Colon (tissue), 2 donors: ENCODE measurements at regions not wholly inside any gene's neighbourhood (a gene's known extent, or its start where the extent isn't known, plus 50 kb on each side); places are given as distances from the start of the nearest gene placed in this dataset.
"Not testable (repeated sequence)": the region's sequence is repeated elsewhere in the genome, so short reads cannot be mapped to it uniquely, and the experiment has no call there.

Source experiments
- FAIRE-seq: peaks from 2 replicates; lab custom pipeline; 2012; peaks lifted over from hg19 to GRCh38; lab: Jason Lieb, UNC
- donor health status: control.
- donor health status: control.

DNA sequence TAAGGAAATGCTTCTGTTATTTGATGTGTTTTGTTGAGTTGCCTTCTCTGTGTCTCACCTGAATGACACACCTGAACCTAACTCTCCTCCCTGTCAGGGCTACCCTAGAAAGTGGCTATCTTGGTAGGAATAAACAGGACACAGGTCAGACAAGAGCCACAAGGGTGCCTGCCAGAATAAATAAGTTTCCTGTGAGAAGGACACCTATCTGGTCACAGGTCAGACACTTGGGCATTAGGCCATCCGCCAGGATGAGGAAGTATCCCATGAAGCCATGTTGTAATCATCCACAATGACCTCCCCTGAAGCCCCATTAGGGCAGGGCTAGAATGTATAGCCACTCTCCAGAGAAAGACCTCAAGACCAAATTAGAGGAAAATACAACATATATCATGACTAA is 318.8 kb downstream of the ZNF674 start:
- FAIRE-seq = no peak

DNA sequence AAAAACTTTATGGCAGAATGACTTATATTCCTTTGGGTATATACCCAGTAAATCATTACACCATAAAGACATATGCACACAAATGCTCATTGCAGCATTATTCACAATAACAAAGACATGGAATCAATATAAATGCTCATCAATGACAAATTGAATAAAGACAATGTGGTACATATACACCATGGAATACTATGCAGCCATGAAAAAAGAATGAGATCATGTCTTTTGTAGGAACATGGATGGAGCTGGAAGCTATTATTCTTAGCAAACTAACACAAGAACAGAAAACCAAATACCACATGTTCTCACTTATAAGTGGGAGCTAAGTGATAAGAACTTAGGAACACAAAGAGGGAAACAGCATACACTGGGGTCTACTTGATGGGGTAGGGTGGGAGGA is 321.7 kb downstream of the ZNF674 start:
- not testable (repeated sequence) for FAIRE-seq

DNA sequence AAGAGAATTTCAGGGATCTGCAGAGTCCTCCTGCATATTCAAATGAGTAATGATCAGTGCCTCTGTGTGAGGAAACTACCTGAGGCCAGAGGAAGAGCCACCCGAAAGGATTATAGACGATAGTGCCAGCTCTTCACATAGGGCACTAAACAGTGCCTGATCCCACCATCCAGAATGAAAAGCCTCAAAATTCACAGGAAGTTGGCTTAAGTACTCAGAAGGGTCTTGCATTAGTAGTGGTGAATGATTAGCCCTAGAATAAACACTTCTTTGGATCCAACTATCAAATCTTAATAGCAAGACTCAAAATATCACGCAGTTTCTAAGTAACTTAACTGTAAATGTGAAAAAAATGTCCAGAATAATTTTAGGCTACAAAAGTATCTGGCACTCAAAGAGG is 324.4 kb downstream of the ZNF674 start:
- FAIRE-seq = no peak

DNA sequence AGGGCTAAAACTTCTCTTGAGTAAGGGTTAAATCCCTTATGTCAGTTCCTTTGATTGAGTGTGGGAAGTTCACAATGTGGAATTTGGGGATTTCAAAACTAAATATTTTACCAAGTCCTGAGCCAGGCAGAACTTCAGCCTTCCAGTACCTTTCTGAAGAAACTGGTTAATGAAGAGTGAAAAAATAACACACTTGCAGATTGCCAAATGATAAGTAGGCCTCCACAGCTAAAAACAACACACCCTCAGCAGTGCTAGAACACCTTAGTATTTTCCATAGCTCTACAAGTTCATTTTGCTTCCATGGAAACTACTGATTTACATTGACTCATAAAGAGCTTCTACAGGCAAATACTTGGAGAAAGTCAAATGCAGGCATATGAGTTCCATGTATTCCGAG is 326.8 kb downstream of the ZNF674 start:
- FAIRE-seq = no peak

DNA sequence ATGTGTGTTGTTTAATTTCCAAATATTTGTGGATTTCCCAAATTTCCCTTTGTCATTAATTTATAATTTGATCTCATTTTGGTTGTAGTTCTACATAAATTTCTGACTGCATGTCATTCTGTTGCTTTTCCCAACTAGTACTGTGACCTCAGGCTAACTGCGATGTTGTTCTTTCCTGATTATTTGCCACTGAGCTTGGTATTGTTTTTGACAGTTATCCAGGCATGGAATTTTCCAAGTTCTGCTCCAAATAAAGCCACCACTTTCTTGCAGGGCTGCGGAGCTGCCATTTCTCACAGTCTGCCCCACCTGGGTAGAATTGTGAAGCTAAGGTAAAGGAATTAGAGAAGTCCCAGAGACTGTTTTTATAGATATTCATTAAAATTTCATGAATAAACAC is 328.8 kb downstream of the ZNF674 start:
- no peak for FAIRE-seq

DNA sequence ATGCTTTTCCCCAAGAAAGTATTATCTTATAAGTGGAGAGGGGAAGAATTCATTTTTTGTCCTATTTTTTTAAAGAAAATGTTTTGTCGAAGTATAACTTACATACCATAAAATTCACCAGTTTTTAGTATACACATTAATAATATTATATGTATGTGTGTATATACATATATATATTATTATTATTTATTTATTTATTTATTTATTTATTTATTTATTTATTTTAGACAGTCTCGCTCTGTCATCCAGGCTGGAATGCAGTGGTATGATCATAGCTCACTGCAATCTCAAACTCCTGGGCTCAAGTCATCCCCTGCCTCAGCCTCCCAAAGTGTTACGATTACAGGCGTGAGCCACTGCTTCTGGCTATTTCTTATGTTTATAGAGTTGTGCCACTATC is 334.1 kb downstream of the ZNF674 start:
- FAIRE-seq = no peak

DNA sequence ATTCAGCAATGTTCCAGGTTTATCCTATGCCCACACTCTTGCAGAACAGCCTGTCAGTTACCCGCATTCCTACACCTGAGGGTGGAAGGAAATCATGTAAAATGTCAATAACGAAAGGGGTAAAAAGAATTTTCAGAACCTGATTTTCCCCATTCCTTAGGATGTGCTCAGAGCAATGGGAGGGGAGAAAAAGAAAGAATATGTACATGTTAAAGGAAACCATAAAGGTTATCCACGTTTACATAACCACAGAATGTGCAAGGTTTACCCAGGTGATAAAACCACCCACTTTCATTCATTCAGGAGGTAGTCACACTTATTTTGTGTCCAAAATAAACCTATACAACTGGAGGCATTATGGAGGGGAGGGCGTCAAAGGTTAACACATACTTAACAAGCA is 335.5 kb downstream of the ZNF674 start:
- FAIRE-seq = no peak

DNA sequence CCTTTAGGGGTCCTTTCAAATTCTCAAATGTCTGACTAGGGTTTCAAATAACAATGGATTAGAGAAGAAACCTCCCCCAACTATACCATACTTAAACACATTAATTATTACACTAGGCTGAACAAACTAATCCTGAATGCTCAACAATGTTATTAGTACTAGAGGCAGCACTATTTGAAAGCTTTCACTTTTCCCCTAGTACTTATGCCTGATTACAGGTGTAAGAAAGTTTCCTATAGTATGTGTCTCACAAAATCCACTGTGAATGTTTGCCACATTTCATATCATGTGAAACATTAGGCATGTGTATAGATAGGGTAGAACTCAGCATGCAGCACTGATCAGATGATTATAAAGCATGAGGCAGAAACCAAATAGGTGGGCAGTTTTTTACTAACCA is 336.2 kb downstream of the ZNF674 start:
- peak; percentile 88 for FAIRE-seq

DNA sequence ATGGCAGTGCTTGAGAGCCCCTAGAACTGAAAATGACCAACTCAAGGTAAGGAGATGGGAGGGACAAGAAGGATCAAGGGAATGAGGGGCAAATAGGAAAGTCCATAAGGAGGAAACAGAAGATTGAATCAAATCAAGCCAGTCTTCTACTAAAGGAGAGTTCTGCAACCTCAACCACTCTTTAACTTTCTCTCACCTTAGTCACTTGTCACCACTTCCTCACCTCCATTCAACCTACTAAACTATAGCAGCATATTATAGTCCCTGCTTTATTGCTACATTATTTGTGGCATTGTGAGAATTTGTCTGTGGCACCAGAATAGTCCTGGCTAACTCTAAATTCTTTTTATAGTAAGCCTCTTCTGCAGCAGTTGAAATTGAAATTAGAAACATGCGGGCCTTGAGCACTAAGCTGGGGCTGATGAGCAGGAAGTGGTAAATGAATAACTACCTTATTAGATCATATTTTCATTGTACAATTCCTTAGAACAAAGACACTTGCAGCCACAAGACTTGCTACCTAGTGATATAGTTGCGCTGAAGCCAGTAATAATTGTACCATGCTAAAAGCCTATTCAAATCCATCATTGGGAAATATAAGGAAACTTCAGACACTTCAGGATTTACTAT is 336.9 kb downstream of the ZNF674 start:
- no peak for FAIRE-seq

DNA sequence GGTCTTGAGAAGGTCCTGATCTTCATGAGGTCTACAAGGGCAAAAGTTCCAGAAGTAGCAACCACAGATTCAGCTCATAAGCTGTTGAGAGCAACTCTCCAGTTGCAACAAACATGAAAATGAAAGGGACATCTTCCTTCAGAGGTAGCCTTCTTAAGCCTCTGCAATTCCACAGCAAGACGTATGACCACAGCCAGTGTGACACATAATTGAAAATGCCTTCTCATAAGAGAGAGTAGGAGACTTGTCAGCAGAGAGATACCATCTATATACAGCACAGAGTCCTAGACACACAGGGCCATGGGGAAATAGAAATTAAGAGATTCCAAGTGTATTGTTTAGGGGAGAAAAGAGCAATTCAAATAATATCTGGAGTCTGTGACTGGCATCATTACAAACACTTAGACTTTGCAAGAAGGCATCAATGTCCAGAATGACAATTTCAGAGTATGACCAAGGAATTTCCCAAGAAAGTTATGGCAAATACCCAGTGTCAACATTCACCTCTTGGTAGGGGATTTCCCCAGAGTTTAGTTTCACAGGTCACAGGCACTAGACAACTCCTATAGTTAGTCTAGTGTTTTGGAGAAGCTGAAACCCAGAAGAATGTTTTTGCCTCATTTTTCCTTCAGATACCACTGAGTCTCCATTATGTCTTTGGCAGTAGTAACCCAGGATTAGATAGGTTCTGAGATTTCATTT is 340.3 kb downstream of the ZNF674 start:
- no peak for FAIRE-seq

DNA sequence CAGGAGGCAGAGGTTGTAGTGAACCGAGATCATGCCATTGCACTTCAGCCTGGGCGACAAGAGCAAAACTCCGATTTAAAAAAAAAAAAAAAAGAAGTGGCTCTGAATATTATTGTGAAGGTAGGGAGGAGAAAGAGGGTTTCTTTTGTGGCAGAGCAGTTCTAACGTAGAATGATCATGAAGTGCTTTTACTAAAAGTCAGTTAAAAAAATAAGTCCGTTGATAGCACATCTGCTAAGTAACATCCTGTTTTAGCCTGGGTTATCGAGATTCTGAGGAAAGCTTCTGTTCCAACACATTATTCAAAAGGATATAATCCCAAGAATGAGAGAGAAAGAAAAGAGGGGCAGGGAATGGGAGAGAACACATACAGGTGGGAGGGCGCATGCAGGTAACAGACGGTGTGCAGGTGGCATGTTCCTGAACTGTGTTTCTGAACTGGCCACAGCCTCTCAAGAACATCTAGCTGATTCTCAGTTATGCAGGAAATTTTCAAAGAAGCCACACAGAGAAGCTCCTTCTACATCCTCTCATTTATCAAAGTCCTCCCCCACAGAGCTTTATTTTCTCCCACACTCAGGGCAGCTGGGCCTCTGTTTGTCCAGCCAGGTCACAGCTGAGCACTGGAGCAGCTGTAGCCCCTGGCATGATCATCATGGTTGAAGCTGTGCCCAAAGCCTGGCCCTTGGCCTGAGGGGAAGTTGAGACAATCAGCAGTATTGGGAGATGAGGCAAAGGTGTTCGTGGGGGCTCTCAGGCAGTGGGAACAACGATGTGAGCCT is 342.3 kb downstream of the ZNF674 start:
- no peak for FAIRE-seq

DNA sequence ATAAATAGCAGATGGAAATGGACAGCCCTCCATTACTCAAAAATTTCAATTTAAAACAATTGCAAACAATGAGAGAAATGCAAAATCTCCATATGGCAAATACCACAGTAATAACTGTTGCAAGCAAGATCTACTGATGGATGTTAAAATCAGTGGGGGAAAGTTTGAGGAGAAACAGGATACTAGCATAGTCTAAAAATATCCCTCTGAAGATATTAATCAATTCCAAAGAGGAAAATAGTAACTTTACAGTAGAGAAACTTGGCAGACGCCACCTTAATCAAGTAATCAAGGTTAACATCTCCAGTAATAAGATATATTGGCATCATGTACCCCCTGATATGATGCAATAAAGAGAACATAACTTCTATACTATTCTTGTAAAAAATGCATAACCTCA is 344.8 kb downstream of the ZNF674 start:
- no peak for FAIRE-seq

DNA sequence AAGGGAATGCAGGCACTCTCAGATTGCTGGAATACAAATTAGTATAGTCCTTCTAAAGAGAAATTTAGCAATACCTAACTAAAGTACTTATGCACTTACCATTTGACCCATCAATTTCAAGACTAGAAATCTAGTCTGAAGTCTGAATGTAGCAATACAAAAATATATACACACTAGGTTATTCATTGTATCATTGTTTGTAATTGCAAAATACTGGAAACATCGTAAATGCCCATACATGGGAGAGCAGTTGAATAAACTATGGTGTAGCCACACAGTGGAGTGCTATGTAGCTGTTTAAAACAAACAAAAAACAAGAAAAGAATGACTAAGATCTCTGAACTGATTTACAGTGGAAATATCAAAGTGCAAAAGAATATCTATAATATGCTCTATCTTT is 346.4 kb downstream of the ZNF674 start:
- FAIRE-seq = no peak

DNA sequence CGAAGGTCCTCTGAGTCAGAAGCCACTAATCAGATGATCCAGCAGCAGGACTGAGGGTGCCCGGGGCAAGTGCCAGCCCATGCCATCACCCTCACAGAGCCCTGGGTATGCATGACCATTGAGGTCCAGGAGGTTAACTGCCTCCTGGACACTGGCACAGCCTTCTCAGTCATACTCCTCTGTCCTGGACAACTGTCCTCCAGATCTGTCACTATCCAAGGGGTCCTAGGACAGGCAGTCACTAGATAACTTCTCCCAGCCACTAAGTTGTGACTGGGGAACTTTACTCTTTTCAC is 358.5 kb downstream of the ZNF674 start:
- FAIRE-seq = not testable (repeated sequence)

DNA sequence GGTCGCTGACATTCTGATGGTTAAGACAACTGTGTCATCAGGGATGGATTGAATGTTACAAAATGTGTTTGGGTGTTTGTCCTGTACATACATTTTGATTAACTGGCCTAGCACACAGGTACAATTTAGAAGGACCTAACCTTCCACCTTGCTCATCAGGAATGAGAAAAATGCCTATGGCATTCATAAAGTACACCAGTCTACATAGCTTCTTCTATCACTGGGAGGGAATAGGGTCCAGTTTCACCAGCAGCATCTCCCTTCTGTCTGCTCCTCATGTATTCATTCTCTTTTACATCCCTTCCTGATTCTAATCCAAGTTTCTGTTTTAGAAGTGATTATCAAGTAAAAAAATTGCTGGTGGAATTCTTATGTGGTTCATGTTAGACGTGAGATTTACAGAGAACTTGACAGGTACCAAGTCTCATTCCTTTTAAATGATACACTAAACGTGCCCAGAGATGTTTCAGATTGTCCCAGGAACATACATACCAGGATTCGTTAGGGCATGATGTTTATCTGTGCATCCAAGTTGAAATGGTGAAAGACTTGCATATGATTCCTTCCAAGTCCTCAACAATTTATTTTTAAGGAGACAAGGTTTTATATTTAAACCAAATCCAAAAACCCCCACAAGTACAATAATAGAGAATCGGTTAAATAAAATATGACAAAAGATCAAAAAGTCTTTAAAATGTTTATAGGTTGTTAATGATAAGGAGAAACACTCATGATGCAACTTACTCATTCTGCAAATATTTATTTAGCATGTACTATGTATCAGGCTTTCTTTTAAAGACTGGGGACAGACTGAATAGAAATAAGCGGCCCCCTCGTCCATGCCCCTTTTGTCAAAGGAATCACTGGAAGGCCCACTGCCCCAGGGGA is 359.1 kb downstream of the ZNF674 start:
- no peak for FAIRE-seq

DNA sequence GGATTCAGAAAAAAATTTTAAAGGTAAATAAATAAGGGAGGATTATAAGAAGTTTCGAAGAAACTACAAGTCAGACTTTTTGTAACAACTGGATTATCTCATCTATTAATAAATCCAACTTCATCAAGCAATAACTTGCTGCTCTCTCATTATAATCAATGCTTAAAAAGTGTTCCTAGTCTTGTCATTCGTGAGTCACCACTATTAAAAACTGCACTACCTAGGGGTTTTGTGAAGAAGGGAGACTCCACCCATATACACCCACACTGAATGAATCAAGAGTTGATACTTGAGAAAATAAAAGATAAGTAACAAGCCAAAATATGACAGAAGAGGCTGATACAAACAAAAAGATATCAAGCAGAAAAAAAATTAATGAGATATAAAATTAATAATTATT is 360.5 kb downstream of the ZNF674 start:
- no peak for FAIRE-seq

DNA sequence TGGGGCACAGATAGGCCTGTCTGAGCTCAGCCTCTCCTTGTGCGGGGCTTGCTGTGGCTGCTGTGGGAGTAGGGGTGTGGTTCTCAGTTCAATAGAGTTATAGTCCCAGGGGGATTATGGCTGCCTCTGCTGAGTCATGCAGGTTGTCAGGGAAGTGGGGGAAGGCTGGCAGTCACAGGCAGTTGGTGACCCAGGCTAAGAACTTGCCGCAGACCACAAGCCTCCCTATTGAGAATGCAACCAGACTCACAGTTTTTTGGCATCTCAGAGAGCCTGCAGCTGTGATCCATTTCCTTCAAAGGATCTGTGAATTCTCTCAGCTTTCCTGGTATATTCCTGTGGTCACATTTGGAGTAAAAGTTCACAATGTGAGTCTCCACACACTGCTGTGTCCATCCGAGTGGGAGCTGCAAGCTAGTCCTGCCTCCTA is 364.9 kb downstream of the ZNF674 start:
- no peak for FAIRE-seq

DNA sequence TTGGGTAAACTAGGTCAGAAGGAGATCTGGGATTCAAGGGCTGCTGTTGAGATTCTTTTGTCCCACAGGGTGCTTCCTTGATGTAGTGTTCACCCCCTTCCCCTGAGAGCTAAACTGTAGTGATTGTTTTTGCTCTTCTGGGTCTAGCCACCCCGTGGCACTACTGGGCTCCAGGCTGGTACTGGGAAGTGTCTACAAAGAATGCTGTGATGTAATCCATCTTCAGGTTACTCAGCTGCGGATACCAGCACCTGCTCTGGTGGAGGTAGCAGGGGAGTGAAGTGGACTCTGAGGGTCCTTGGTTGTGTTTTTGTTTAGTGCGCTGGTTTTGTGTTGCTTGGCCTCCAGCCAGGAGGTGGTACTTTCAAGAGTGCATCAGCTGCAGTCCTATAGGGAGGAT is 365.5 kb downstream of the ZNF674 start:
- no peak for FAIRE-seq

DNA sequence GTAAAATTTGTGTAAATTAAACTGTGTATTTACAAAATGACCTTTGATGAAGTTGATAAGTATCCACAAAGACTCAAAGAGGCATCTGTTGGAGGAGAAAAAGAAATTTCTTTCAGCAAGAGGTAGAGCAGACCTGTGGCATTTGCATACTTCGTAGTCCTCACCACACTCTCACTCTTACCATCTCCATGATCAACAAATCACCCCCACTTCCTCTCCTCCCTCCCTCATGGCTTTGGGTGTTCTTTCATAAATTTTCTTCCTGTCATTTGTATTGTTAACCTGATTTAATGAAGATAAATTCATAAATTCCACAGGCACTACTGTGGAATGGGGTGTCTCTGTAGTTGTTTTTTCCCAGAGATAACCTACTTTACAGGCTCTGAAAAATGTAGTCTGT is 366.5 kb downstream of the ZNF674 start:
- FAIRE-seq = no peak

DNA sequence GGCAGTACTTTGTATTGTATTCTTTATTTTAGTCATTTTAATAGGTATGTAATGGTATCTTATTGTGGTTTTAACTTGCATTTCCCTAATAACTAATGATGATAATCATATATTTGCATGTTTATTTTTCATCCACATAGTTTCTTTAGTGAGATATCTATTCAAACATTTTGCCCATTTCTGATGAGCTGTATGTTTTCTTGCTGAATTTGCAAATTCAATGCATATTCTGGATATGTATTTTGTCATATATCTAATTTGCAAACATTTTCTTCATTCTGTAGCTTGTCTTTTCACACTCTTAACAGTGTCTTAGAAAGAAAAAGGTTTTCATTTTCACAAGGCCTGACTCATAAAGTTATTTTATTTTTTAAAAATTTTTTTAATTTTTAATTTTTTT is 372.1 kb downstream of the ZNF674 start:
- peak; percentile 70 for FAIRE-seq

DNA sequence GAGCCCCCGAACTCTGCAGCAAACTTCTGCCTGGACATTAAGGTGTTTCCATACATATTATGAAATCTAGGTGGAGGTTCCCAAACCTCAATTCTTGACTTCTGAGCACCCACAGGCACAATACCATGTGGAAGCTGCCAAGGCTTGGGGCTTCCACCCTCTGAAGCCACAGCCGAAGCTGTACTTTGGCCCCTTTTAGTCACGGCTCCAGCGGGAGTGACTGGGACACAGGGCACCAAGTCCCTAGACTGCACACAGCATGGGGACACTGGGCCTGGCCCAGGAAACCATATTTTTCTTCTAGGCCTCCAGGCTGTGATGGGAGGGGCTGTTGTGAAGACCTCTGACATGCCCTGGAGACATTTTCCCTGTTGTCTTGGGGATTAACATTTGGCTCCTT is 373.8 kb downstream of the ZNF674 start:
- FAIRE-seq = not testable (repeated sequence)

DNA sequence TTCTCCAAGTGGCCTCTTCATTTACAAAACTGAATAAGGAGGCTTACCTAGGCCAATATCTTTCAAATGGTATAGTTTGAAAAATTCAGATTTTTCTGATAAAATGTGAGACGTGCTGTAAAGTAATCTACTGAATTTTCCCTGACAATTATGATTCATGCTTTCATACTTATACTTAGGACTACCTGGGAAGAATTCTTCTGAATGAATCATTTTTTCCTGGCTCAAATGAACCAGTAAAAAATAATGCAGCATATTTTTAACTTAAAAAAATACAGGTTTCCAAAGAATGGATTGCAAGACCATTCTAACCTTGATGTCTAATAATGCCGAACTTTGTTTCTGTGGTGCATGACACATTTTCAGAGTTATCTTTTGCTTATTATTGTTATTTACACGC is 375.4 kb downstream of the ZNF674 start:
- FAIRE-seq = no peak

DNA sequence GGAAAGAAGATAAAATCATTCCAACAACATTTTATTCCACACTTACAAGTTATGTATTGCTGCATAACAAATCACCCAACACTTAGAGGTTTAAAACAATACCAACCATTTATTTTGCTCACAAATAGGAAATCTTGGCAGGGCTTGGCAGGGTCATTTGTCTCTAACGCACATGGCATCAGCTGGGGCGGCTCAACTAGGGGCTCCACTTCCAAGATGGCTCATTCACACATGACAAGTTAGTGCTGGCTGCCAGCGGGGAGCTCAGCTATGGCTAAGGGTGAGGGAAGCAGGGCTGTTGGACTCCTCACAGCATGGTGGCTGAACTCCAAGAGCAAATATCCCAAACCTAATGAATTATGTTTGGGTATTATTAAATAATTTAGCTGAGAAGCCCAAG is 377.0 kb downstream of the ZNF674 start:
- no peak for FAIRE-seq
